ENCODE measurements at regions not wholly inside any gene's neighbourhood (a gene's known extent, or its start where the extent isn't known, plus 50 kb on each side); places are given as distances from the start of the nearest gene placed in this dataset.

GRCh38 chr3:182349051-182349450 lies 444.3 kb upstream of the ATP11B start:
- H3K4me3 Mint-ChIP-seq (ENCODE audit: unreplicated experiment) = no peak overlapping the region
- no peaks in the 10 kb centered on the region for H3K9me3 Mint-ChIP-seq (ENCODE audit: unreplicated experiment)
- ChIA-PET CTCF (no interaction called here), POLR2A (no interaction called here)
- BruUV-seq (replicated peaks) = no TSS peak
- H3K36me3 Mint-ChIP-seq (ENCODE audit: insufficient read depth, unreplicated experiment) = no peaks in the 10 kb centered on the region
- Histone ChIP-seq H3K4me1 (no peaks in the 10 kb centered on the region), H3K36me3 (ENCODE audit: control insufficient read depth, insufficient read depth, low read length) (no peaks in the 10 kb centered on the region), H3K4me3 (ENCODE audit: low read depth, low read length) (no peak overlapping the region), H3K9me3 (no peaks in the 10 kb centered on the region; the same call in 1 of the 2 replicates), H3K27me3 (replicated peaks; ENCODE audit: control insufficient read depth, insufficient read depth, low read length) (no peaks in the 10 kb centered on the region)
- H3K4me1 Mint-ChIP-seq (ENCODE audit: low read depth, unreplicated experiment) = no peaks in the 10 kb centered on the region
- H3K27ac Mint-ChIP-seq (ENCODE audit: unreplicated experiment) = no peak overlapping the region
- peaks cover 8% of the 10 kb centered on the region for H3K27me3 Mint-ChIP-seq (ENCODE audit: insufficient read depth, unreplicated experiment)
- TF ChIP-seq CTCF (IDR thresholded peaks at IDR 0.05; ENCODE audit: insufficient read depth in 1 of 2, low read depth in 1 of 2, low read length in 1 of 2, severe bottlenecking in 1 of 2, unreplicated experiment in 1 of 2) = no peak
- no peak for DNase-seq
- intact Hi-C loops (cut with micrococcal nuclease; ENCODE audit: unreplicated experiment) = no loop called here

GRCh38 chr3:182349951-182350517 lies 443.3 kb upstream of the ATP11B start:
- Mint-ChIP-seq H3K36me3 (ENCODE audit: insufficient read depth, unreplicated experiment) (no peaks in the 10 kb centered on the region), H3K4me3 (ENCODE audit: unreplicated experiment) (no peak overlapping the region), H3K9me3 (ENCODE audit: unreplicated experiment) (no peaks in the 10 kb centered on the region), H3K4me1 (ENCODE audit: low read depth, unreplicated experiment) (no peaks in the 10 kb centered on the region), H3K27ac (ENCODE audit: unreplicated experiment) (no peak overlapping the region), H3K27me3 (ENCODE audit: insufficient read depth, unreplicated experiment) (peaks cover 8% of the 10 kb centered on the region)
- H3K4me3 ChIP-seq (ENCODE audit: low read depth, low read length) = no peak overlapping the region
- H3K9me3 ChIP-seq = no peaks in the 10 kb centered on the region
- POLR2A ChIA-PET = no interaction called here
- no peak for TF ChIP-seq CTCF (IDR thresholded peaks at IDR 0.05; ENCODE audit: insufficient read depth in 1 of 2, low read depth in 1 of 2, low read length in 1 of 2, severe bottlenecking in 1 of 2, unreplicated experiment in 1 of 2)
- intact Hi-C loops (cut with micrococcal nuclease; ENCODE audit: unreplicated experiment) = no loop called here
- H3K36me3 ChIP-seq (ENCODE audit: control insufficient read depth, insufficient read depth, low read length) = no peaks in the 10 kb centered on the region
- H3K27me3 ChIP-seq (replicated peaks; ENCODE audit: control insufficient read depth, insufficient read depth, low read length) = no peaks in the 10 kb centered on the region
- CTCF ChIA-PET = no interaction called here
- DNase-seq = no peak
- BruUV-seq (replicated peaks) = no TSS peak
- H3K4me1 ChIP-seq = no peaks in the 10 kb centered on the region

- TF ChIP-seq CTCF (IDR thresholded peaks at IDR 0.05; ENCODE audit: insufficient read depth in 1 of 2, low read depth in 1 of 2, low read length in 1 of 2, severe bottlenecking in 1 of 2, unreplicated experiment in 1 of 2) = no peak
- ChIA-PET POLR2A (no interaction called here), CTCF (no interaction called here)
- peaks cover 3% of the 10 kb centered on the region for H3K27me3 Mint-ChIP-seq (ENCODE audit: insufficient read depth, unreplicated experiment)
- H3K27ac Mint-ChIP-seq (ENCODE audit: unreplicated experiment) = no peak overlapping the region
- no TSS peak for BruUV-seq (replicated peaks)
- H3K36me3 ChIP-seq (ENCODE audit: control insufficient read depth, insufficient read depth, low read length) = no peaks in the 10 kb centered on the region
- H3K4me3 ChIP-seq (ENCODE audit: low read depth, low read length) = no peak overlapping the region
- H3K4me3 Mint-ChIP-seq (ENCODE audit: unreplicated experiment) = no peak overlapping the region
- H3K9me3 Mint-ChIP-seq (ENCODE audit: unreplicated experiment) = no peaks in the 10 kb centered on the region
- intact Hi-C loops (cut with micrococcal nuclease; ENCODE audit: unreplicated experiment) = no loop called here
- no peaks in the 10 kb centered on the region for H3K27me3 ChIP-seq (replicated peaks; ENCODE audit: control insufficient read depth, insufficient read depth, low read length)
- no peaks in the 10 kb centered on the region for H3K36me3 Mint-ChIP-seq (ENCODE audit: insufficient read depth, unreplicated experiment)
- DNase-seq = no peak
- no peaks in the 10 kb centered on the region for H3K4me1 ChIP-seq
- H3K4me1 Mint-ChIP-seq (ENCODE audit: low read depth, unreplicated experiment) = no peaks in the 10 kb centered on the region
- H3K9me3 ChIP-seq = no peaks in the 10 kb centered on the region
Measured at GRCh38 chr3:182357928-182358327, 435.4 kb upstream of the ATP11B start.
